Transverse colon (tissue), 4 donors: ENCODE measurements at regions not wholly inside any gene's neighbourhood (a gene's known extent, or its start where the extent isn't known, plus 50 kb on each side); places are given as distances from the start of the nearest gene placed in this dataset.

Experiments used
- EP300 ChIP-seq: sonication (generic); formaldehyde crosslinking; IDR thresholded peaks from one replicate; pipeline ENCODE4 v1.6.1; 2017; ENCODE audit warnings: antibody characterized with exemption, low read depth
- POLR2A ChIP-seq: fragments of 450-650 bp; IDR thresholded peaks from one replicate; pipeline ENCODE4 v1.6.1; 2016; ENCODE audit warnings: antibody characterized with exemption, mild to moderate bottlenecking, moderate library complexity
- POLR2AphosphoS5 ChIP-seq, 3 donors: sonication (generic); formaldehyde crosslinking; IDR thresholded peaks; one replicate each; pipeline ENCODE4 v1.6.1; 2016; ENCODE audit warnings: antibody characterized with exemption in 3 of 3
- TF ChIP-seq, protein P1 (sequence below), 5 experiments: fragments of 200-600 bp in 3 of 5; fragments of 450-650 bp in 2 of 5; sonication (generic) in 3 of 5; IDR thresholded peaks; 1 replicate in 2 of 5; 2 replicates in 3 of 5; pipeline ENCODE4 v1.5.1; 2016 to 2017; ENCODE audit warnings: antibody characterized with exemption in 5 of 5, inconsistent platforms in 3 of 5, mild to moderate bottlenecking in 2 of 5, moderate library complexity in 1 of 5

DNA sequence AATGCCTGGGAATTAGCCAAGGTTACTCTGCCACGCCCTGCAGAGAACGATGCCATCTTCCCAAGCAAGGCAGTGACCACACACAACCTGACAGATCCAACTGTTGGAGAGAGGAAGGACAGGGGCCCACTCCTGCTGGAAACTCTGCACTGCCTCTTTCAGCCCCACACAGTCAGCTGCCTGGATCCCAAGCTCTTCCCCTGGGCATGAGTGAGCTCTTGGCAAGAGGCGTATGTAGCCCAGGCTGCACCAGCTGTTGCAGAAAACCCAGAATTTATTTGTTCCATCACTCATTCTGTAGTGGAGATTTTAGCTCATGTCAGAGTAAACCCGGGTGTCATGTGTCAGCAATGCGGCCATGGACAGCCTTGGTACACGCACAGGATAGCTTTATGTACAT is 135.1 kb upstream of the TRIM24 start:
- TF ChIP-seq, protein P1, sequence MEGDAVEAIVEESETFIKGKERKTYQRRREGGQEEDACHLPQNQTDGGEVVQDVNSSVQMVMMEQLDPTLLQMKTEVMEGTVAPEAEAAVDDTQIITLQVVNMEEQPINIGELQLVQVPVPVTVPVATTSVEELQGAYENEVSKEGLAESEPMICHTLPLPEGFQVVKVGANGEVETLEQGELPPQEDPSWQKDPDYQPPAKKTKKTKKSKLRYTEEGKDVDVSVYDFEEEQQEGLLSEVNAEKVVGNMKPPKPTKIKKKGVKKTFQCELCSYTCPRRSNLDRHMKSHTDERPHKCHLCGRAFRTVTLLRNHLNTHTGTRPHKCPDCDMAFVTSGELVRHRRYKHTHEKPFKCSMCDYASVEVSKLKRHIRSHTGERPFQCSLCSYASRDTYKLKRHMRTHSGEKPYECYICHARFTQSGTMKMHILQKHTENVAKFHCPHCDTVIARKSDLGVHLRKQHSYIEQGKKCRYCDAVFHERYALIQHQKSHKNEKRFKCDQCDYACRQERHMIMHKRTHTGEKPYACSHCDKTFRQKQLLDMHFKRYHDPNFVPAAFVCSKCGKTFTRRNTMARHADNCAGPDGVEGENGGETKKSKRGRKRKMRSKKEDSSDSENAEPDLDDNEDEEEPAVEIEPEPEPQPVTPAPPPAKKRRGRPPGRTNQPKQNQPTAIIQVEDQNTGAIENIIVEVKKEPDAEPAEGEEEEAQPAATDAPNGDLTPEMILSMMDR (IDR thresholded peaks at IDR 0.05) = no peak
- no peak for TF ChIP-seq POLR2A
- TF ChIP-seq EP300 = no peak
- no peak for TF ChIP-seq POLR2AphosphoS5 (IDR thresholded peaks at IDR 0.05)
